ENCODE measurements at regions not wholly inside any gene's neighbourhood (a gene's known extent, or its start where the extent isn't known, plus 50 kb on each side); places are given as distances from the start of the nearest gene placed in this dataset.

GRCh38 chr4:13276357-13276756, 207.8 kb downstream of the RAB28 start:
- DNase-seq: no peak
- Histone ChIP-seq H3K9me2 (replicated peaks; ENCODE audit: insufficient read depth, low read length) (no peaks in the 10 kb centered on the region), H3K4me1 (ENCODE audit: low read length) (no peaks in the 10 kb centered on the region), H3K4me2 (ENCODE audit: low read depth, low read length) (no peak overlapping the region), H2AFZ (ENCODE audit: low read length) (no peak overlapping the region), H3K9ac (ENCODE audit: low read length) (no peak overlapping the region), H3K36me3 (replicated peaks; ENCODE audit: insufficient read depth, low read length) (no peaks in the 10 kb centered on the region), H3K4me3 (ENCODE audit: low read length) (no peak overlapping the region), H3K27ac (ENCODE audit: low read length) (no peak overlapping the region), H3K9me3 (replicated peaks; ENCODE audit: insufficient read depth, low read length) (no peaks in the 10 kb centered on the region), H3K79me2 (ENCODE audit: low read length) (no peaks in the 10 kb centered on the region), H4K20me1 (ENCODE audit: insufficient read depth, low read length) (no peaks in the 10 kb centered on the region), H3F3A (ENCODE audit: insufficient read depth, low read length) (no peaks in the 10 kb centered on the region), H3K27me3 (replicated peaks; ENCODE audit: insufficient read depth, low read length) (no peaks in the 10 kb centered on the region)
- no peak for TF ChIP-seq EZH2phosphoT487 (IDR thresholded peaks at IDR 0.05; ENCODE audit: low read length)
- TF ChIP-seq CTCF (IDR thresholded peaks at IDR 0.05; ENCODE audit: low read length): no peak
- no peak for TF ChIP-seq EZH2 (optimal IDR thresholded peaks at IDR 0.05; ENCODE audit: low read depth, low read length)

GRCh38 chr4:13268703-13269102, 215.4 kb downstream of the RAB28 start:
- Histone ChIP-seq H3K27me3 (replicated peaks; ENCODE audit: insufficient read depth, low read length) (no peaks in the 10 kb centered on the region), H4K20me1 (ENCODE audit: insufficient read depth, low read length) (no peaks in the 10 kb centered on the region)

GRCh38 chr4:13268165-13268564, 216.0 kb downstream of the RAB28 start:
- Histone ChIP-seq H2AFZ (ENCODE audit: low read length) (no peak overlapping the region), H3K9me3 (replicated peaks; ENCODE audit: insufficient read depth, low read length) (no peaks in the 10 kb centered on the region), H3K4me1 (ENCODE audit: low read length) (no peaks in the 10 kb centered on the region), H3K9ac (ENCODE audit: low read length) (no peak overlapping the region), H3K36me3 (replicated peaks; ENCODE audit: insufficient read depth, low read length) (no peaks in the 10 kb centered on the region), H3K27ac (ENCODE audit: low read length) (no peak overlapping the region), H3K4me3 (ENCODE audit: low read length) (no peak overlapping the region), H3F3A (ENCODE audit: insufficient read depth, low read length) (no peaks in the 10 kb centered on the region), H3K27me3 (replicated peaks; ENCODE audit: insufficient read depth, low read length) (no peaks in the 10 kb centered on the region), H3K9me2 (replicated peaks; ENCODE audit: insufficient read depth, low read length) (no peaks in the 10 kb centered on the region), H4K20me1 (ENCODE audit: insufficient read depth, low read length) (no peaks in the 10 kb centered on the region), H3K4me2 (ENCODE audit: low read depth, low read length) (no peak overlapping the region), H3K79me2 (ENCODE audit: low read length) (no peaks in the 10 kb centered on the region)
- DNase-seq: no peak
- TF ChIP-seq CTCF (IDR thresholded peaks at IDR 0.05; ENCODE audit: low read length): no peak
- no peak for TF ChIP-seq EZH2phosphoT487 (IDR thresholded peaks at IDR 0.05; ENCODE audit: low read length)
- TF ChIP-seq EZH2 (optimal IDR thresholded peaks at IDR 0.05; ENCODE audit: low read depth, low read length): no peak

More at GRCh38 chr4:13268703-13269102, 215.4 kb downstream of the RAB28 start:
- no peak overlapping the region for H2AFZ ChIP-seq (ENCODE audit: low read length)
- no peaks in the 10 kb centered on the region for H3K79me2 ChIP-seq (ENCODE audit: low read length)
- H3K9me2 ChIP-seq (replicated peaks; ENCODE audit: insufficient read depth, low read length): no peaks in the 10 kb centered on the region
- no peaks in the 10 kb centered on the region for H3F3A ChIP-seq (ENCODE audit: insufficient read depth, low read length)
- DNase-seq: no peak
- no peaks in the 10 kb centered on the region for H3K4me1 ChIP-seq (ENCODE audit: low read length)
- no peaks in the 10 kb centered on the region for H3K9me3 ChIP-seq (replicated peaks; ENCODE audit: insufficient read depth, low read length)
- no peak overlapping the region for H3K27ac ChIP-seq (ENCODE audit: low read length)
- no peak overlapping the region for H3K4me2 ChIP-seq (ENCODE audit: low read depth, low read length)
- no peak overlapping the region for H3K4me3 ChIP-seq (ENCODE audit: low read length)
- no peak overlapping the region for H3K9ac ChIP-seq (ENCODE audit: low read length)
- H3K36me3 ChIP-seq (replicated peaks; ENCODE audit: insufficient read depth, low read length): no peaks in the 10 kb centered on the region
- no peak for TF ChIP-seq EZH2 (optimal IDR thresholded peaks at IDR 0.05; ENCODE audit: low read depth, low read length)
- no peak for TF ChIP-seq EZH2phosphoT487 (IDR thresholded peaks at IDR 0.05; ENCODE audit: low read length)
- TF ChIP-seq CTCF (IDR thresholded peaks at IDR 0.05; ENCODE audit: low read length): no peak
